ENCODE measurements at regions not wholly inside any gene's neighbourhood (a gene's known extent, or its start where the extent isn't known, plus 50 kb on each side); places are given as distances from the start of the nearest gene placed in this dataset.

- TF ChIP-seq CTCFL (IDR thresholded peaks at IDR 0.05; ENCODE audit: borderline replicate concordance, insufficient read depth, low read depth, low read length, poor library complexity, severe bottlenecking) (no peak), POLR2AphosphoS2 (IDR thresholded peaks at IDR 0.05; ENCODE audit: low read length) (no peak), ZBTB1 (CRISPR knock-in tag; IDR thresholded peaks at IDR 0.05; ENCODE audit: borderline replicate concordance, low read depth) (no peak), ZNF609 (CRISPR knock-in tag; IDR thresholded peaks at IDR 0.05; ENCODE audit: borderline replicate concordance) (no peak), PHF8 (IDR thresholded peaks at IDR 0.05; ENCODE audit: borderline replicate concordance, low read length) (no peak), SOX6 (IDR thresholded peaks at IDR 0.05) (no peak), TFE3 (CRISPR knock-in tag; IDR thresholded peaks at IDR 0.05) (no peak)
These were observed 157.5 kb upstream of the TBX18 start (continued) for GRCh38 chr6:84921891-84922290.

Measured in K562 (cell line).